ENCODE measurements at regions not wholly inside any gene's neighbourhood (a gene's known extent, or its start where the extent isn't known, plus 50 kb on each side); places are given as distances from the start of the nearest gene placed in this dataset.

DNA sequence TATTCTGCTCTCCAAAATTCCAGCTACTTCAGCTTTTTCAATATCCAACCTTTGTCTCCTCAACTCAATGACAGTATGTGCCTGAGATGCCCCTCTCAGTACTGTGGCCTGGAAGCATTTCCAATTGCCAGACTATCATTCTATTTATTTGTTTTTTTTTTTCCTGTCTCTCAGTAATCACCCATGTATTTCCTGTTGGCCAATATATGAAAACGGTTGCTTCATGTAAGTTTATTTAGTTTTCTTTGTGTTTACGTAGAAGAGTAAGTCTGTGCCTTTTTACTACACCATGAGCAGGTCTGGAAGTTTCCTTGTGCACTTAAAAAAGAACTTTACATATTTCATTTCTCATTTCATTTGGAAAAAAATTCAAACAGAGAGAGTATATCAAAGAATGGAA is 537.5 kb upstream of the SPANXN1 start:
- TF ChIP-seq, protein P1, sequence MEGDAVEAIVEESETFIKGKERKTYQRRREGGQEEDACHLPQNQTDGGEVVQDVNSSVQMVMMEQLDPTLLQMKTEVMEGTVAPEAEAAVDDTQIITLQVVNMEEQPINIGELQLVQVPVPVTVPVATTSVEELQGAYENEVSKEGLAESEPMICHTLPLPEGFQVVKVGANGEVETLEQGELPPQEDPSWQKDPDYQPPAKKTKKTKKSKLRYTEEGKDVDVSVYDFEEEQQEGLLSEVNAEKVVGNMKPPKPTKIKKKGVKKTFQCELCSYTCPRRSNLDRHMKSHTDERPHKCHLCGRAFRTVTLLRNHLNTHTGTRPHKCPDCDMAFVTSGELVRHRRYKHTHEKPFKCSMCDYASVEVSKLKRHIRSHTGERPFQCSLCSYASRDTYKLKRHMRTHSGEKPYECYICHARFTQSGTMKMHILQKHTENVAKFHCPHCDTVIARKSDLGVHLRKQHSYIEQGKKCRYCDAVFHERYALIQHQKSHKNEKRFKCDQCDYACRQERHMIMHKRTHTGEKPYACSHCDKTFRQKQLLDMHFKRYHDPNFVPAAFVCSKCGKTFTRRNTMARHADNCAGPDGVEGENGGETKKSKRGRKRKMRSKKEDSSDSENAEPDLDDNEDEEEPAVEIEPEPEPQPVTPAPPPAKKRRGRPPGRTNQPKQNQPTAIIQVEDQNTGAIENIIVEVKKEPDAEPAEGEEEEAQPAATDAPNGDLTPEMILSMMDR (IDR thresholded peaks at IDR 0.05), result no peak
- no peak for TF ChIP-seq POLR2A (IDR thresholded peaks at IDR 0.05)
- TF ChIP-seq POLR2AphosphoS5 (IDR thresholded peaks at IDR 0.05), result no peak

Measured in transverse colon (tissue), 4 donors.